ENCODE measurements at regions not wholly inside any gene's neighbourhood (a gene's known extent, or its start where the extent isn't known, plus 50 kb on each side); places are given as distances from the start of the nearest gene placed in this dataset.
"Not testable (repeated sequence)": the region's sequence is repeated elsewhere in the genome, so short reads cannot be mapped to it uniquely, and the experiment has no call there.

DNA sequence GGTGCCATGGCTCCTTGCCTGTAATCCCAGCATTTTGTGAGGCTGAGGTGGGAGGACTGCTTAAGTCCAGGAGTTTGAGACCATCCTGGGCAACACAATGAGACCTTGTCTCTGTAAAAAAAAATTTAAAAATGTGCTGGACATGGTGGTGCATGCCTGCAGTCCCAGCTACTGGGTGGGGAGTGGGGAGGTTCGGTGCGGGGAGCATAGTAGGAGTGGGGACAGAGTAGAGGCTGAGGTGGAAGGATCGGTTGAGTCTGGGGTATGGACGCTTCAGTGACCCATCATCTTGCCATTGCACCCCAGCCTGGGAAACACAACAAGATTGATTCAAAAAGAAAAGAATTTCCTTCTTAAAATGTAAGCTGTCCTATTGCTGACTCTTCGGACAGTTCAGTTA is 1490.0 kb upstream of the GBE1 start:
- Histone ChIP-seq H3K27me3 (ENCODE audit: insufficient read depth, low read length) (no peaks in the 10 kb centered on the region), H3K4me1 (ENCODE audit: insufficient read depth, low read length) (no peaks in the 10 kb centered on the region), H3K36me3 (ENCODE audit: insufficient read depth, low read length) (no peaks in the 10 kb centered on the region), H3K9me3 (ENCODE audit: low read length) (no peaks in the 10 kb centered on the region), H2AFZ (ENCODE audit: low read depth, low read length) (no peak overlapping the region), H3K4me3 (ENCODE audit: low read length) (no peak overlapping the region)

DNA sequence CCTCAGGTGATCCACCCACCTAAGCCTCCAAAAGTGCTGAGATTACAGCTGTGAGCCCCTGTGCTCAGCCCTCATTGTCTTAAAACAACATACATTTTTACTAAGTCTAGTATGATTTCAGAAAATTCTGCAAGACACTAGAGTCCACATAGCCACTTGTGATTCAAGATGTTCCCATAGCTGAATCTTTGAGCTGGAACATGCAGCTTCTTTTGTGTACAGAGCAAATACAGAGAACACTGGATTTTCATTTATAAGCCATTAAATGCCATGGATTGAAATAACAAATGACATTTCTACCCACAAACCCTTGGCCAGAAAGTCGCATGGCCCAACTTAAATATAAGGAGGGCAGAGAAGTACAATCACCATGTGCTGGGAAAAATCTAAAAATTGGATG is 1489.2 kb upstream of the GBE1 start:
- no peaks in the 10 kb centered on the region for H3K27me3 ChIP-seq (ENCODE audit: insufficient read depth, low read length)
- no peaks in the 10 kb centered on the region for H3K4me1 ChIP-seq (ENCODE audit: insufficient read depth, low read length)
- H3K36me3 ChIP-seq (ENCODE audit: insufficient read depth, low read length) = no peaks in the 10 kb centered on the region
- no peak overlapping the region for H3K4me3 ChIP-seq (ENCODE audit: low read length)
- H3K9me3 ChIP-seq (ENCODE audit: low read length) = no peaks in the 10 kb centered on the region
- no peak overlapping the region for H2AFZ ChIP-seq (ENCODE audit: low read depth, low read length)

GRCh38 chr3:83248454-83248853 is 1487.0 kb upstream of the GBE1 start:
- H3K4me1 ChIP-seq (ENCODE audit: insufficient read depth, low read length) = no peaks in the 10 kb centered on the region
- no peaks in the 10 kb centered on the region for H3K36me3 ChIP-seq (ENCODE audit: insufficient read depth, low read length)
- no peak overlapping the region for H2AFZ ChIP-seq (ENCODE audit: low read depth, low read length)
- H3K4me3 ChIP-seq (ENCODE audit: low read length) = no peak overlapping the region
- H3K27me3 ChIP-seq (ENCODE audit: insufficient read depth, low read length) = no peaks in the 10 kb centered on the region
- H3K9me3 ChIP-seq (ENCODE audit: low read length) = no peaks in the 10 kb centered on the region

- Histone ChIP-seq H2AFZ (ENCODE audit: low read depth, low read length) (no peak overlapping the region), H3K4me1 (ENCODE audit: insufficient read depth, low read length) (no peaks in the 10 kb centered on the region), H3K36me3 (ENCODE audit: insufficient read depth, low read length) (no peaks in the 10 kb centered on the region), H3K4me3 (ENCODE audit: low read length) (no peak overlapping the region), H3K27me3 (ENCODE audit: insufficient read depth, low read length) (no peaks in the 10 kb centered on the region), H3K9me3 (ENCODE audit: low read length) (no peaks in the 10 kb centered on the region)
These were observed 1473.9 kb upstream of the GBE1 start for GRCh38 chr3:83235180-83235814.

DNA sequence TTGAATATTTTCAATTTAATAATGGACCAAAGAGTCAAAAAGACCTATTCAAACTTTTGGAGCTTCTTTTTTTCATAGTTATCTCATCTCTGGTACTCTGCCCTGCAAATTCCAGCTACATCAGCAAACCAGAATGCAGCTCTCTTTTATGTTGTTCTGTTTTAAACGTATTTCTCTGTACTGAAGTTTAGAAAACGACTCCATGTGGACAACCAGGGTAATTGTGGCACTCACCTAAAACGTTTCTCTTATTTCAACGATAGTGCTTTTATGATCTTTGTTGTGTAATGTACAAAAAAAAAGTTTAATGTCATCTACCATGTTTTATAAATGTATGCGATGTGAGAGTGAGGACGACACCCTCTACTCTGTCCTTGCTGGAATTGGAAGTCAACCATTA is 1472.3 kb upstream of the GBE1 start:
- no peaks in the 10 kb centered on the region for H3K9me3 ChIP-seq (ENCODE audit: low read length)
- H3K4me3 ChIP-seq (ENCODE audit: low read length) = no peak overlapping the region
- no peaks in the 10 kb centered on the region for H3K36me3 ChIP-seq (ENCODE audit: insufficient read depth, low read length)
- no peak overlapping the region for H2AFZ ChIP-seq (ENCODE audit: low read depth, low read length)
- H3K27me3 ChIP-seq (ENCODE audit: insufficient read depth, low read length) = no peaks in the 10 kb centered on the region
- no peaks in the 10 kb centered on the region for H3K4me1 ChIP-seq (ENCODE audit: insufficient read depth, low read length)

DNA sequence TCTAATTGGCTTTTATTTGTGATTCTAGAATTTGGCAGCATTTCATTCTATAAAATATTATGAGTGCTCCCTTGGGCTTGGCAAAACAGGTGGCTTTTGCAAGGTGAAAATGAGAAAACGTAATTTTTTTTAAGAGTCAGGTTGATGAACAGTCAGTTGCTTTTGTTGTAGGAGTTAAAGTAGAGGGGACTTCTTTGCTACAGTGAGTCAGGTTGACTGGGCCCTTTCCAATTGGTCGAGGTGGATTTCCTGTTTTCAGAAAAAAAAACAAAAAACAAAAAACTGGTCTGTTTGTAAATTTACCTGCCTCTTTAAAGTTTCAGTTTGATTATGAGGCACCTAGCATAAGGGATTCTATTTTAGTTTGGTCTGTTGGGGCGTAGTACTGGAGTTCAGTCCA is 1469.4 kb upstream of the GBE1 start:
- H3K4me3 ChIP-seq (ENCODE audit: low read length) = no peak overlapping the region
- H3K36me3 ChIP-seq (ENCODE audit: insufficient read depth, low read length) = no peaks in the 10 kb centered on the region
- no peaks in the 10 kb centered on the region for H3K9me3 ChIP-seq (ENCODE audit: low read length)
- no peaks in the 10 kb centered on the region for H3K4me1 ChIP-seq (ENCODE audit: insufficient read depth, low read length)
- no peaks in the 10 kb centered on the region for H3K27me3 ChIP-seq (ENCODE audit: insufficient read depth, low read length)
- no peak overlapping the region for H2AFZ ChIP-seq (ENCODE audit: low read depth, low read length)

DNA sequence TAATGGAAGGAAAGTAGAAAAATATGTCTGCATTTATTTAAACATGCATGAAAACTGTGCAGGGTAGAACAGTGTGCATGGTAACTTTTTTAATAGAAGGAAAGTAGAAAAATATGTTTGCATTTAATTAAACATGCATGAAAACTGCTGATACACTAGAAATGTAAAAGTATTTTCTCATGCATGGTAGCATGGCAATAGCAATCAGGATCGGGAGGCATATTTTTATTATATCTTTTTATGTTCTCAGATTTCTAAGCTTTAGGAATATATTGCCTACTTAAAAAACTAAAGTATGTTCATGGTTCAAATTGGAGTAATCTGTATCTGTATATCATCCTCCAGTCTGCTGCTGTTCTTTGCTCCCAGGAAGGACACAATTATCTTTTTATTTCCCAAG is 1468.9 kb upstream of the GBE1 start:
- H3K4me3 ChIP-seq (ENCODE audit: low read length) = no peak overlapping the region

GRCh38 chr3:83226751-83227150 is 1465.3 kb upstream of the GBE1 start:
- no peaks in the 10 kb centered on the region for H3K4me1 ChIP-seq (ENCODE audit: insufficient read depth, low read length)
- H3K36me3 ChIP-seq (ENCODE audit: insufficient read depth, low read length) = no peaks in the 10 kb centered on the region
- no peak overlapping the region for H2AFZ ChIP-seq (ENCODE audit: low read depth, low read length)
- H3K9me3 ChIP-seq (ENCODE audit: low read length) = no peaks in the 10 kb centered on the region
- no peak overlapping the region for H3K4me3 ChIP-seq (ENCODE audit: low read length)
- H3K27me3 ChIP-seq (ENCODE audit: insufficient read depth, low read length) = no peaks in the 10 kb centered on the region

More for the DNA sequence above, 1468.9 kb upstream of the GBE1 start:
- Histone ChIP-seq H2AFZ (ENCODE audit: low read depth, low read length) (no peak overlapping the region), H3K4me1 (ENCODE audit: insufficient read depth, low read length) (no peaks in the 10 kb centered on the region), H3K27me3 (ENCODE audit: insufficient read depth, low read length) (no peaks in the 10 kb centered on the region), H3K9me3 (ENCODE audit: low read length) (no peaks in the 10 kb centered on the region), H3K36me3 (ENCODE audit: insufficient read depth, low read length) (no peaks in the 10 kb centered on the region)

DNA sequence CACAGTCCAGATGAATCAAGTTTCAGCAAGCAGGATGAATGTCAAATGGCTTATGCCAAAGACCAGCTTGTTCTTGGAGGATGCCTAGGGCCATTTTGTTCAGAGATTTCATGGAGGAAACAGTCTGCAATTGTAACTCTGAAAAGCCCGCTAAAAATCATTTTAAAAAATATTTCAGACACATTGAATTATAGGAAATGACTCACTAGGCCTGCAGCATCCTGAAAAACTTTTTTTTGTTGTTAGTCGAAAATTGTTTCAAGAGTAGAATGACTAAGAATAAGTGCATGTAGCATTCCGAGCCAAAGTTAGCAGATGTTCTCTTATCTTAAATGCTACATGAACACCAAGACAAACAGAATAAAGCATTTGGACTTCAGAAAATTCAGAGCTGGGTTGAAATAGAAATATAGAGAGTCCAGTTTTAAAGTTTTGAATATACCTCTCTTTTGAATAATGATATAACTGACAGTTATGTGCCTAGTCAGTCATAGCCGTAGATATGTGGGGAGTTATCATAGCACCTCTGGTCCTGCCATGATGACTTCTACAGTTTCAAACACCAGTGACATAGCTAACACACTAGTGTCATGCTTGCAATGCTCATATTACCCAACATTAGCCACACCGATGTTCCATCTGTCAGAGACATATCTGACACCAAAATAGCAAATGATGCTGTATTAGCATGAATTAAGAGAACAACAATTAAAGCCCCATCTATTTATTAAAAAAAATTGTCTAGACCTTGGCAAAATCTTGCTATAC is 1462.8 kb upstream of the GBE1 start:
- Histone ChIP-seq H3K4me3 (ENCODE audit: low read length) (no peak overlapping the region), H3K36me3 (ENCODE audit: insufficient read depth, low read length) (no peaks in the 10 kb centered on the region), H3K4me1 (ENCODE audit: insufficient read depth, low read length) (no peaks in the 10 kb centered on the region), H3K27me3 (ENCODE audit: insufficient read depth, low read length) (no peaks in the 10 kb centered on the region), H3K9me3 (ENCODE audit: low read length) (no peaks in the 10 kb centered on the region), H2AFZ (ENCODE audit: low read depth, low read length) (no peak overlapping the region)

GRCh38 chr3:83218383-83219200 is 1457.1 kb upstream of the GBE1 start:
- Histone ChIP-seq H3K27me3 (ENCODE audit: insufficient read depth, low read length) (no peaks in the 10 kb centered on the region), H3K4me1 (ENCODE audit: insufficient read depth, low read length) (no peaks in the 10 kb centered on the region), H2AFZ (ENCODE audit: low read depth, low read length) (no peak overlapping the region), H3K36me3 (ENCODE audit: insufficient read depth, low read length) (no peaks in the 10 kb centered on the region), H3K9me3 (ENCODE audit: low read length) (no peaks in the 10 kb centered on the region), H3K4me3 (ENCODE audit: low read length) (no peak overlapping the region)

GRCh38 chr3:83217595-83218118 is 1456.2 kb upstream of the GBE1 start:
- not testable (repeated sequence) for H3K27me3 ChIP-seq (ENCODE audit: insufficient read depth, low read length); H3K4me1 ChIP-seq (ENCODE audit: insufficient read depth, low read length); H2AFZ ChIP-seq (ENCODE audit: low read depth, low read length); H3K9me3 ChIP-seq (ENCODE audit: low read length); H3K36me3 ChIP-seq (ENCODE audit: insufficient read depth, low read length); H3K4me3 ChIP-seq (ENCODE audit: low read length)

GRCh38 chr3:83216919-83217594 is 1455.6 kb upstream of the GBE1 start:
- Histone ChIP-seq H3K9me3 (ENCODE audit: low read length) (no peaks in the 10 kb centered on the region), H3K36me3 (ENCODE audit: insufficient read depth, low read length) (no peaks in the 10 kb centered on the region), H2AFZ (ENCODE audit: low read depth, low read length) (no peak overlapping the region), H3K4me1 (ENCODE audit: insufficient read depth, low read length) (no peaks in the 10 kb centered on the region), H3K27me3 (ENCODE audit: insufficient read depth, low read length) (no peaks in the 10 kb centered on the region), H3K4me3 (ENCODE audit: low read length) (no peak overlapping the region)

DNA sequence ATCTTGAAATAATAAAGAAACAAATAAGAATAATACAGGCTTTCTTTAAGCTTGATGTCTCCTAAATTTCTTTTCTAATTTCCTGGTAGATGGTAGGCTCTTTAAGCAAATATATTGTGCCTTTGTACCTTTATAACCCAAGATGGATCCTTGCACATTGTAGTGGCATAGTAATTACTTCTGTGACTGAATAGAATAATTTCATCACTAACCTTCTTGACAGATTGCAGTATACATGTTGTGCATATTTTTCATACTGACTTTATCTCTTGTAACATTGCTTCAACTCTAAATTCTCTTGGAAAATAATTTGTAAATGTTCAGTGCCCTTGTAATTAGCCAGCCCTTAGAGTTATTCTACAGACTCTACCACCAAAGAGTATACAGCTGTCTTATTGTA is 1433.8 kb upstream of the GBE1 start:
- no peaks in the 10 kb centered on the region for H3K36me3 ChIP-seq (ENCODE audit: insufficient read depth, low read length)
- no peak overlapping the region for H3K4me3 ChIP-seq (ENCODE audit: low read length)
- no peaks in the 10 kb centered on the region for H3K4me1 ChIP-seq (ENCODE audit: insufficient read depth, low read length)
- H2AFZ ChIP-seq (ENCODE audit: low read depth, low read length) = no peak overlapping the region
- no peaks in the 10 kb centered on the region for H3K27me3 ChIP-seq (ENCODE audit: insufficient read depth, low read length)
- no peaks in the 10 kb centered on the region for H3K9me3 ChIP-seq (ENCODE audit: low read length)
